ENCODE measurements at regions not wholly inside any gene's neighbourhood (a gene's known extent, or its start where the extent isn't known, plus 50 kb on each side); places are given as distances from the start of the nearest gene placed in this dataset.
"Not testable (repeated sequence)": the region's sequence is repeated elsewhere in the genome, so short reads cannot be mapped to it uniquely, and the experiment has no call there.

GRCh38 chr22:23497016-23497885 is 82.8 kb downstream of the IGLL1 start:
- Histone ChIP-seq H3K36me3 (ENCODE audit: insufficient read depth) (no peaks in the 10 kb centered on the region), H3K4me1 (ENCODE audit: insufficient read depth) (no peaks in the 10 kb centered on the region), H3K4me3 (ENCODE audit: low read depth, low read length) (no peak overlapping the region), H3K27ac (ENCODE audit: low read depth) (no peak overlapping the region)
- 88% methylated on average over 6 of the region's 6 CpGs for WGBS
- no peak for DNase-seq (ENCODE audit: extremely low spot score)

GRCh38 chr22:23496445-23496833 is 83.7 kb downstream of the IGLL1 start:
- no peak overlapping the region for H3K4me3 ChIP-seq (ENCODE audit: low read depth, low read length)
- no peak overlapping the region for H3K27ac ChIP-seq (ENCODE audit: low read depth)
- no peaks in the 10 kb centered on the region for H3K36me3 ChIP-seq (ENCODE audit: insufficient read depth)
- no peak for DNase-seq (ENCODE audit: extremely low spot score)
- 88% methylated on average over 3 of the region's 3 CpGs for WGBS
- H3K4me1 ChIP-seq (ENCODE audit: insufficient read depth) = no peaks in the 10 kb centered on the region

DNA sequence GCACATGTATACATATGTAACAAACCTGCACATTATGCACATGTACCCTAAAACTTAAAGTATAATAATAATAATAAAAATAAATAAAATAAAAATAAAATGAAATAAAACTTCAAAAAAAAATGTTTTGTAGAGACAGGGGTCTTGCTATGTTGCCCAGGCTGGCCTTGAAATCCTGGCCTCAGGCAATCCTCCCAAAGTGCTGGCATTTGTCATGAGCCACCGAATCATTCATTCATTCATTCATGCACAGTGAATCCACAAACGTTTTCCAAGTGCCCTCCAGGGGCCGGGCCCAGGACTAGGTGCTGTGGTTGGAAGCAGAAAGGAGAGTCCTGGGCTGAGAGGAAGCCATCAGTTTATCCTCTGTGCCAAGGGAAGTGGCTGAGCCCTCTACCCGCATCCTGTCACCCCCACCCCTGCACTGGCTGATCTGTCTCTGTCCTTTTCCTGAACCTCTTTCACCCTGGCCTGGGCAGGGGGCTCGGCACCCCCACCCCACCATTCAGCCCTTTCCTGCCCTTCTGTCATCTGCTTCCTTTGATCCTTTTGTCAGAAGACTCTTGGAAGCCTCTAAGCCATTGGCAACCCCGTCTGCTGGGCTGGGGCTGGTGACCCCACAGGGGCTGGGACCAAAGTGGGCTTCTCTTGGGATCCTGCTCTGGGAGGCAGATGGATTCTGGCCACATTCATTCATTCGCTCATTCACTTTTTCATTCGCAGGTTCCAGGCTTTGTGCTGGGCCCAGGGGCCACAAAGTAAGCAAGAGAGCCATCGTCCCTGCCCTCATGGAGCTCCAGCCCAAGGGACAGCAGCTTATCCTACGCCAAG is 84.3 kb downstream of the IGLL1 start:
- 60% methylated on average over 10 of the region's 10 CpGs for WGBS
- Histone ChIP-seq H3K27ac (ENCODE audit: low read depth) (no peak overlapping the region), H3K36me3 (ENCODE audit: insufficient read depth) (no peaks in the 10 kb centered on the region), H3K4me1 (ENCODE audit: insufficient read depth) (no peaks in the 10 kb centered on the region), H3K4me3 (ENCODE audit: low read depth, low read length) (no peak overlapping the region)
- DNase-seq (ENCODE audit: extremely low spot score) = no peak

- no peak for DNase-seq (ENCODE audit: extremely low spot score)
- 96% methylated on average over 1 of the region's 1 CpG for WGBS
- H3K4me3 ChIP-seq (ENCODE audit: low read depth, low read length) = no peak overlapping the region
- H3K27ac ChIP-seq (ENCODE audit: low read depth) = no peak overlapping the region
- H3K4me1 ChIP-seq (ENCODE audit: insufficient read depth) = no peaks in the 10 kb centered on the region
- no peaks in the 10 kb centered on the region for H3K36me3 ChIP-seq (ENCODE audit: insufficient read depth)
Observed at GRCh38 chr22:23494930-23495266, 85.2 kb downstream of the IGLL1 start.

GRCh38 chr22:23485490-23485889 is 94.6 kb downstream of the IGLL1 start:
- WGBS = 81% methylated on average over 4 of the region's 4 CpGs
- H3K4me1 ChIP-seq (ENCODE audit: insufficient read depth) = no peaks in the 10 kb centered on the region
- H3K27ac ChIP-seq (ENCODE audit: low read depth) = no peak overlapping the region
- no peak for DNase-seq (ENCODE audit: extremely low spot score)
- H3K4me3 ChIP-seq (ENCODE audit: low read depth, low read length) = no peak overlapping the region
- no peaks in the 10 kb centered on the region for H3K36me3 ChIP-seq (ENCODE audit: insufficient read depth)

- Histone ChIP-seq H3K27ac (ENCODE audit: low read depth) (no peak overlapping the region), H3K4me1 (ENCODE audit: insufficient read depth) (no peaks in the 10 kb centered on the region), H3K36me3 (ENCODE audit: insufficient read depth) (no peaks in the 10 kb centered on the region), H3K4me3 (ENCODE audit: low read depth, low read length) (no peak overlapping the region)
- DNase-seq (ENCODE audit: extremely low spot score) = no peak
- WGBS = 96% methylated on average over 5 of the region's 5 CpGs
Observed at GRCh38 chr22:23484651-23485050, 95.4 kb downstream of the IGLL1 start.

DNA sequence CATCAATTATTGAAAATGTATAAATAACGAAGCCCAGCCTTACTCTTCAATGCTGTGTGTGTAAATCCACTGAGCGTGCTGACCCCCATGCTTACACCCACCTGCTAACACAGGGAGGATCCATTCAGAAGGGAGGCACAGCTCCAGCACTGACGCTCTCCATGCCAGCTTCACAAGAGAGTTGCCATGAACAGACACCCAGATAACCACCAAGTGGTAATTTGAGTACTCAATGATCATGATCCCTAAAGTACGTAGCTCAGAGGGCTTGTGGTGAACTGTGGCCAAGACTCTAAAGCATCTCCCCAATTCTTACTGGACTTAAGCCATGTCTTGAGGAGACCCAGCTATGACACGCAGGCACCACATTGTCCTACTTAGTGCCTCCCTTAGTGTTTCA is 98.7 kb downstream of the IGLL1 start:
- no peak overlapping the region for H3K4me3 ChIP-seq (ENCODE audit: low read depth, low read length)
- no peaks in the 10 kb centered on the region for H3K4me1 ChIP-seq (ENCODE audit: insufficient read depth)
- no peak for DNase-seq (ENCODE audit: extremely low spot score)
- no peak overlapping the region for H3K27ac ChIP-seq (ENCODE audit: low read depth)
- WGBS = 91% methylated on average over 5 of the region's 5 CpGs
- no peaks in the 10 kb centered on the region for H3K36me3 ChIP-seq (ENCODE audit: insufficient read depth)

GRCh38 chr22:23478175-23478574 is 101.9 kb downstream of the IGLL1 start:
- no peak overlapping the region for H3K27ac ChIP-seq (ENCODE audit: low read depth)
- no peaks in the 10 kb centered on the region for H3K4me1 ChIP-seq (ENCODE audit: insufficient read depth)
- WGBS = 65% methylated on average over 4 of the region's 4 CpGs
- no peak overlapping the region for H3K4me3 ChIP-seq (ENCODE audit: low read depth, low read length)
- DNase-seq (ENCODE audit: extremely low spot score) = no peak
- no peaks in the 10 kb centered on the region for H3K36me3 ChIP-seq (ENCODE audit: insufficient read depth)

- not testable (repeated sequence) for H3K4me3 ChIP-seq (ENCODE audit: low read depth, low read length); H3K4me1 ChIP-seq (ENCODE audit: insufficient read depth); H3K27ac ChIP-seq (ENCODE audit: low read depth); DNase-seq (ENCODE audit: extremely low spot score); H3K36me3 ChIP-seq (ENCODE audit: insufficient read depth)
- WGBS = 82% methylated on average over 6 of the region's 6 CpGs
Observed at GRCh38 chr22:23474531-23474930, 105.6 kb downstream of the IGLL1 start.

- Histone ChIP-seq H3K36me3 (ENCODE audit: insufficient read depth) (no peaks in the 10 kb centered on the region), H3K27ac (ENCODE audit: low read depth) (no peak overlapping the region), H3K4me3 (ENCODE audit: low read depth, low read length) (no peak overlapping the region), H3K4me1 (ENCODE audit: insufficient read depth) (no peaks in the 10 kb centered on the region)
- 79% methylated on average over 8 of the region's 8 CpGs for WGBS
- no peak for DNase-seq (ENCODE audit: extremely low spot score)
Observed at GRCh38 chr22:23473901-23474300, 106.2 kb downstream of the IGLL1 start.

DNA sequence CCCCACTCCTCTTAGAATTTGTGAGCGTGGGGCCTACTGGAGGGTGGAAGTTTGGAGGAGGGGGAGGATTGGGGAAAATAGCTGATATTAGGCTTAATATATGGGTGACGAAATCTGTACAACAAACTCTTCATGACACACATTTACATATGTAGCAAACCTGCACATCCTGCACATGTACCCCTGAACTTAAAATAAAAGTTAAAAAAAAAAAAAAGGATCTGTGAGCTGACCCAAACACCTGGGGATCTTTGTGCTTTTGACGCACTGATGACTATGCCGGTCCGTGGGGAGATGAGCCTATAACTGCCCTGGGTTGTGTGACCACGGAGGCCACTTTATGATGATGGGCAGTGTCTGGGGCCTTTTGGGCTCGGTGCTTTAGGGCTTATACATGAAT is 107.7 kb downstream of the IGLL1 start:
- H3K4me3 ChIP-seq (ENCODE audit: low read depth, low read length); DNase-seq (ENCODE audit: extremely low spot score): not testable (repeated sequence)
- 87% methylated on average over 7 of the region's 7 CpGs for WGBS

DNA sequence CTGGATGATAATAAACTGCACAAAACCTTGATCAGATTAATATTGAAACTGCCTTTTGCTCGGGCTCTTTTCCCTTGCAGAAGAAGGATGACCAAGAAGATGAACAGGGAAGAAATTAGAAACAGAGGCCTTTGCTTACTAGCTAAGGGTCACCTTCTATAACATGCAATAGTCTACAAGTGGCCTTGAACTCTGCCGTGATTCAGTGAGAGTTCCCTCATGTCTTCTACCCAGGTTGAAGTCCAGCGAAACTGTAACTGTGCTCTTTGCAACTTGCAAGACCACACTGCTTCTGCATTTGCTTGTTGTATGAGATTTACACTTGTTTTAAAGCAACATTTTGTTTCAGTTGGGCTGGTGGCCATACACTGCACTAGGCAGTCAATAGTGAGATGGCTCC is 108.4 kb downstream of the IGLL1 start:
- H3K4me1 ChIP-seq (ENCODE audit: insufficient read depth) = no peaks in the 10 kb centered on the region
- no peaks in the 10 kb centered on the region for H3K36me3 ChIP-seq (ENCODE audit: insufficient read depth)
- H3K4me3 ChIP-seq (ENCODE audit: low read depth, low read length) = no peak overlapping the region
- H3K27ac ChIP-seq (ENCODE audit: low read depth) = no peak overlapping the region
- DNase-seq (ENCODE audit: extremely low spot score) = no peak
- WGBS = 89% methylated on average over 3 of the region's 3 CpGs

More for the DNA sequence above, 107.7 kb downstream of the IGLL1 start:
- H3K36me3 ChIP-seq (ENCODE audit: insufficient read depth); H3K27ac ChIP-seq (ENCODE audit: low read depth); H3K4me1 ChIP-seq (ENCODE audit: insufficient read depth): not testable (repeated sequence)

DNA sequence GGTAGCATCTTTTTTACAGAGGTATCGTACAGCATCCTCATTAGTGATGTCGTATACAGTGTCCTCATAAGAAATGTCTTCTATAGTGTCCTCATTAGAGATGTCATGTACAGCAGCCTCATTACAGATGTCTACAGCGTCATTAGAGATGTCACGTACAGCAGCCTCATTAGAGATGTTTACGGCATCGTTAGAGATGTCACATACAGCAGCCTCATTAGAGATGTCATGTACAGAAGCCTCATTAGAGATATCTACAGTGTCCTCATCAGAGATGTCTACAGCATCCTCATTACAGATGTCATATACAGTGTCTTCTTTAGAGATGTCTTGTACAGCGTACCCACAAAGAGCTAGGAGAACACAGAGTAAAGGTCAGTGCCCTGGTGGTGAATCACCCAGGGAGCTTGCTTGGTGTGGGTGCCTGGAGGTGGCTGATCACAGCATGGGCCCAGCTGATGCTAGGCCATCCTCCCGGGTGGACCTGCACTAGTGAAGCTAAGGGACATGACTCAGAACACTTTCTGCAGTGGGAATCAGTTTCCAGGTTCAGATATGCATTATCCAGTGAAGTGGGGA is 109.2 kb downstream of the IGLL1 start:
- Histone ChIP-seq H3K27ac (ENCODE audit: low read depth) (no peak overlapping the region), H3K36me3 (ENCODE audit: insufficient read depth) (no peaks in the 10 kb centered on the region), H3K4me3 (ENCODE audit: low read depth, low read length) (no peak overlapping the region), H3K4me1 (ENCODE audit: insufficient read depth) (no peaks in the 10 kb centered on the region)
- no peak for DNase-seq (ENCODE audit: extremely low spot score)
- whole genome bisulfite sequencing = 94% methylated on average over 8 of the region's 8 CpGs
